B cell (primary cell): ENCODE measurements at regions not wholly inside any gene's neighbourhood (a gene's known extent, or its start where the extent isn't known, plus 50 kb on each side); places are given as distances from the start of the nearest gene placed in this dataset.

Experiments used
- CTCF ChIP-seq: fragments of 200-600 bp; IDR thresholded peaks from one replicate; pipeline ENCODE4 v1.8.0; 2022; ENCODE audit warnings: antibody characterized with exemption, mild to moderate bottlenecking
- EZH2 ChIP-seq: IDR thresholded peaks from 2 replicates; pipeline ENCODE4 v1.6.1; 2012; ENCODE audit warnings: borderline replicate concordance, low read depth, mild to moderate bottlenecking, moderate library complexity, low read length; ENCODE audit not compliant: insufficient read depth, poor library complexity, severe bottlenecking

GRCh38 chr15:61534986-61535385 lies 305.9 kb upstream of the RORA start:
- no peak for TF ChIP-seq CTCF
- TF ChIP-seq EZH2, result no peak
